IPS-15b (cell line): ENCODE measurements at regions not wholly inside any gene's neighbourhood (a gene's known extent, or its start where the extent isn't known, plus 50 kb on each side); places are given as distances from the start of the nearest gene placed in this dataset.
"Not testable (repeated sequence)": the region's sequence is repeated elsewhere in the genome, so short reads cannot be mapped to it uniquely, and the experiment has no call there.

Experiments
- H3K27me3 ChIP-seq: one replicate; pipeline ENCODE4 v1.6.1; 2013; ENCODE audit warnings: low read length; ENCODE audit not compliant: control insufficient read depth, insufficient read depth
- H3K36me3 ChIP-seq: one replicate; pipeline ENCODE4 v1.6.1; 2013; ENCODE audit warnings: low read length; ENCODE audit not compliant: control insufficient read depth, insufficient read depth
- H3K4me1 ChIP-seq: one replicate; pipeline ENCODE4 v1.6.1; 2013; ENCODE audit warnings: mild to moderate bottlenecking, low read length; ENCODE audit not compliant: control insufficient read depth, insufficient read depth
- H3K4me3 ChIP-seq: one replicate; pipeline ENCODE4 v1.5.1; 2013; ENCODE audit warnings: low read depth, low read length
- H3K9ac ChIP-seq: one replicate; pipeline ENCODE4 v1.6.1; 2013; ENCODE audit warnings: low read depth, mild to moderate bottlenecking, low read length
- H3K9me3 ChIP-seq: one replicate; pipeline ENCODE4 v1.6.1; 2013; ENCODE audit warnings: mild to moderate bottlenecking, low read length; ENCODE audit not compliant: control insufficient read depth, insufficient read depth

- Histone ChIP-seq H3K9me3 (no peaks in the 10 kb centered on the region), H3K36me3 (no peaks in the 10 kb centered on the region), H3K27me3 (no peaks in the 10 kb centered on the region), H3K4me3 (no peak overlapping the region), H3K4me1 (no peaks in the 10 kb centered on the region), H3K9ac (no peak overlapping the region)
These were observed 135.3 kb upstream of the VANGL1 start for GRCh38 chr1:115506518-115506917.

GRCh38 chr1:115505148-115505571, 136.6 kb upstream of the VANGL1 start:
- H3K36me3 ChIP-seq, result no peaks in the 10 kb centered on the region
- H3K9ac ChIP-seq, result no peak overlapping the region
- no peaks in the 10 kb centered on the region for H3K27me3 ChIP-seq
- H3K9me3 ChIP-seq, result no peaks in the 10 kb centered on the region
- no peak overlapping the region for H3K4me3 ChIP-seq
- H3K4me1 ChIP-seq, result no peaks in the 10 kb centered on the region

GRCh38 chr1:115502183-115502582, 139.6 kb upstream of the VANGL1 start:
- H3K27me3 ChIP-seq, H3K4me1 ChIP-seq, H3K4me3 ChIP-seq, H3K9me3 ChIP-seq, H3K36me3 ChIP-seq, H3K9ac ChIP-seq: not testable (repeated sequence)

GRCh38 chr1:115501476-115501875, 140.3 kb upstream of the VANGL1 start:
- H3K9ac ChIP-seq, result no peak overlapping the region
- no peaks in the 10 kb centered on the region for H3K9me3 ChIP-seq
- H3K36me3 ChIP-seq, result no peaks in the 10 kb centered on the region
- H3K4me3 ChIP-seq, result no peak overlapping the region
- no peaks in the 10 kb centered on the region for H3K4me1 ChIP-seq
- H3K27me3 ChIP-seq, result no peaks in the 10 kb centered on the region

- Histone ChIP-seq H3K4me3 (no peak overlapping the region), H3K4me1 (no peaks in the 10 kb centered on the region), H3K36me3 (no peaks in the 10 kb centered on the region), H3K27me3 (no peaks in the 10 kb centered on the region), H3K9me3 (no peaks in the 10 kb centered on the region), H3K9ac (no peak overlapping the region)
These were observed 142.5 kb upstream of the VANGL1 start for GRCh38 chr1:115499253-115499652.

GRCh38 chr1:115496904-115497527, 144.8 kb upstream of the VANGL1 start:
- Histone ChIP-seq H3K36me3 (no peaks in the 10 kb centered on the region), H3K4me1 (no peaks in the 10 kb centered on the region), H3K9ac (no peak overlapping the region), H3K27me3 (no peaks in the 10 kb centered on the region), H3K4me3 (no peak overlapping the region), H3K9me3 (no peaks in the 10 kb centered on the region)

GRCh38 chr1:115495625-115496024, 146.1 kb upstream of the VANGL1 start:
- Histone ChIP-seq H3K4me1 (no peaks in the 10 kb centered on the region), H3K36me3 (no peaks in the 10 kb centered on the region), H3K27me3 (no peaks in the 10 kb centered on the region), H3K9me3 (no peaks in the 10 kb centered on the region), H3K4me3 (no peak overlapping the region), H3K9ac (no peak overlapping the region)

GRCh38 chr1:115495111-115495510, 146.7 kb upstream of the VANGL1 start:
- Histone ChIP-seq H3K4me3 (no peak overlapping the region), H3K9me3 (no peaks in the 10 kb centered on the region), H3K27me3 (no peaks in the 10 kb centered on the region), H3K4me1 (no peaks in the 10 kb centered on the region), H3K36me3 (no peaks in the 10 kb centered on the region), H3K9ac (no peak overlapping the region)

- Histone ChIP-seq H3K9me3 (no peaks in the 10 kb centered on the region), H3K4me1 (no peaks in the 10 kb centered on the region), H3K27me3 (no peaks in the 10 kb centered on the region), H3K4me3 (no peak overlapping the region), H3K36me3 (no peaks in the 10 kb centered on the region), H3K9ac (no peak overlapping the region)
These were observed 147.9 kb upstream of the VANGL1 start for GRCh38 chr1:115493834-115494233.

- H3K9ac ChIP-seq, result no peak overlapping the region
- H3K4me1 ChIP-seq, result no peaks in the 10 kb centered on the region
These were observed 148.9 kb upstream of the VANGL1 start for GRCh38 chr1:115492880-115493279.

GRCh38 chr1:115492019-115492595, 149.7 kb upstream of the VANGL1 start:
- no peaks in the 10 kb centered on the region for H3K9me3 ChIP-seq
- H3K9ac ChIP-seq, result no peak overlapping the region
- H3K36me3 ChIP-seq, result no peaks in the 10 kb centered on the region
- no peak overlapping the region for H3K4me3 ChIP-seq
- no peaks in the 10 kb centered on the region for H3K4me1 ChIP-seq
- H3K27me3 ChIP-seq, result no peaks in the 10 kb centered on the region

More at GRCh38 chr1:115492880-115493279, 148.9 kb upstream of the VANGL1 start:
- no peaks in the 10 kb centered on the region for H3K36me3 ChIP-seq
- no peak overlapping the region for H3K4me3 ChIP-seq
- H3K27me3 ChIP-seq, result no peaks in the 10 kb centered on the region
- no peaks in the 10 kb centered on the region for H3K9me3 ChIP-seq

GRCh38 chr1:115491298-115492018, 150.3 kb upstream of the VANGL1 start:
- Histone ChIP-seq H3K27me3 (no peaks in the 10 kb centered on the region), H3K36me3 (no peaks in the 10 kb centered on the region), H3K4me1 (no peaks in the 10 kb centered on the region), H3K9me3 (no peaks in the 10 kb centered on the region), H3K9ac (no peak overlapping the region), H3K4me3 (no peak overlapping the region)
